ENCODE measurements at regions not wholly inside any gene's neighbourhood (a gene's known extent, or its start where the extent isn't known, plus 50 kb on each side); places are given as distances from the start of the nearest gene placed in this dataset.

- Histone ChIP-seq H3K4me2 (ENCODE audit: low read length) (no peak overlapping the region), H4K20me1 (ENCODE audit: insufficient read depth, low read length) (no peaks in the 10 kb centered on the region), H3F3A (ENCODE audit: insufficient read depth, low read length) (no peaks in the 10 kb centered on the region), H3K27ac (ENCODE audit: low read depth, low read length, poor library complexity, severe bottlenecking) (no peak overlapping the region), H3K4me3 (ENCODE audit: low read depth, low read length, poor library complexity, severe bottlenecking) (no peak overlapping the region), H2AFZ (ENCODE audit: low read length) (no peak overlapping the region), H3K9ac (ENCODE audit: low read length) (no peak overlapping the region), H3K36me3 (ENCODE audit: insufficient read depth, low read length) (no peaks in the 10 kb centered on the region), H3K9me2 (ENCODE audit: low read depth, low read length) (no peaks in the 10 kb centered on the region), H3K79me2 (ENCODE audit: insufficient read depth, low read length) (no peaks in the 10 kb centered on the region), H3K4me1 (ENCODE audit: insufficient read depth, low read length, severe bottlenecking) (peaks cover 4% of the 10 kb centered on the region), H3K9me3 (ENCODE audit: low read length) (peaks cover 3% of the 10 kb centered on the region; the same call in 1 of the 2 replicates), H3K27me3 (ENCODE audit: insufficient read depth, low read length) (no peaks in the 10 kb centered on the region; the same call in 1 of the 2 replicates)
- no peak for TF ChIP-seq EZH2 (IDR thresholded peaks at IDR 0.05; ENCODE audit: borderline replicate concordance, low read length)
- TF ChIP-seq, protein P1, sequence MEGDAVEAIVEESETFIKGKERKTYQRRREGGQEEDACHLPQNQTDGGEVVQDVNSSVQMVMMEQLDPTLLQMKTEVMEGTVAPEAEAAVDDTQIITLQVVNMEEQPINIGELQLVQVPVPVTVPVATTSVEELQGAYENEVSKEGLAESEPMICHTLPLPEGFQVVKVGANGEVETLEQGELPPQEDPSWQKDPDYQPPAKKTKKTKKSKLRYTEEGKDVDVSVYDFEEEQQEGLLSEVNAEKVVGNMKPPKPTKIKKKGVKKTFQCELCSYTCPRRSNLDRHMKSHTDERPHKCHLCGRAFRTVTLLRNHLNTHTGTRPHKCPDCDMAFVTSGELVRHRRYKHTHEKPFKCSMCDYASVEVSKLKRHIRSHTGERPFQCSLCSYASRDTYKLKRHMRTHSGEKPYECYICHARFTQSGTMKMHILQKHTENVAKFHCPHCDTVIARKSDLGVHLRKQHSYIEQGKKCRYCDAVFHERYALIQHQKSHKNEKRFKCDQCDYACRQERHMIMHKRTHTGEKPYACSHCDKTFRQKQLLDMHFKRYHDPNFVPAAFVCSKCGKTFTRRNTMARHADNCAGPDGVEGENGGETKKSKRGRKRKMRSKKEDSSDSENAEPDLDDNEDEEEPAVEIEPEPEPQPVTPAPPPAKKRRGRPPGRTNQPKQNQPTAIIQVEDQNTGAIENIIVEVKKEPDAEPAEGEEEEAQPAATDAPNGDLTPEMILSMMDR (IDR thresholded peaks at IDR 0.05; ENCODE audit: low read length) = no peak
Measured at GRCh38 chr4:57162499-57163019, 52.4 kb upstream of the IGFBP7 start.

Measured in OCI-LY1 (cell line).